K562 (cell line): ENCODE measurements at regions not wholly inside any gene's neighbourhood (a gene's known extent, or its start where the extent isn't known, plus 50 kb on each side); places are given as distances from the start of the nearest gene placed in this dataset.

Experiments used
- ATAC-seq: fragments of 200-7000 bp; cut with Tn5 transposase; 3 replicates; pipeline ENCODE4 v1.9.1; 2020; ENCODE audit warnings: moderate library complexity
- BruUV-seq: library from RNA; stranded (reverse); fragments of 400-500 nt; replicated peaks from 2 replicates; lab custom pipeline; 2021; lab: Mats Ljungman, UMichigan
- CTCF ChIA-PET: fragments of 300-600 bp; formaldehyde crosslinking; extraction: SDS; loops from one replicate; lab custom pipeline; 2021; ENCODE audit warnings: low intra/inter-chr PET ratio; lab: Yijun Ruan, JAX
- POLR2A ChIA-PET: fragments of 300-600, 350-650 bp; sonication (Branson Sonifier 250); formaldehyde crosslinking; extraction: SDS; loops from one replicate; lab custom pipeline; 2021; ENCODE audit warnings: antibody characterized with exemption, inconsistent platforms; lab: Yijun Ruan, JAX
- DNase-seq, 4 experiments: peaks; one replicate each; pipeline versions ENCODE4 v3.0.0 to v3.0.0-alpha.2; 2011 to 2018; ENCODE audit warnings: low spot score in 3 of 4, mixed read lengths in 3 of 4; ENCODE audit errors: extremely low read depth in 1 of 4
- FAIRE-seq: peaks from 2 replicates; lab custom pipeline; 2011; peaks lifted over from hg19 to GRCh38; lab: Jason Lieb, UNC
- H2AFZ ChIP-seq: 2 replicates; pipeline ENCODE4 v1.6.0; 2011; ENCODE audit warnings: low read depth, low read length, control low read depth, inconsistent platforms
- H3K27ac ChIP-seq: fragments of 200-600 bp; 3 replicates; pipeline ENCODE4 v1.8.0; 2011; ENCODE audit warnings: low read depth, mild to moderate bottlenecking, control low read depth, inconsistent platforms, low read length, moderate library complexity, mixed read lengths; ENCODE audit errors: extremely low read depth
- H3K27me3 ChIP-seq, 2 experiments: fragments of 300-600 bp in 1 of 2; 2 replicates in 1 of 2; 3 replicates in 1 of 2; pipeline versions ENCODE4 v1.6.0 to v1.8.0; 2011; ENCODE audit warnings: inconsistent platforms in 2 of 2, low read length in 2 of 2, mild to moderate bottlenecking in 1 of 2, mixed read lengths in 1 of 2, moderate library complexity in 1 of 2; ENCODE audit not compliant: control insufficient read depth in 2 of 2, insufficient read depth in 2 of 2
- H3K36me3 ChIP-seq: fragments of 300-600 bp; 3 replicates; pipeline ENCODE4 v1.8.0; 2011; ENCODE audit warnings: mild to moderate bottlenecking, low read length, inconsistent platforms; ENCODE audit not compliant: control insufficient read depth, insufficient read depth
- H3K4me1 ChIP-seq, 2 experiments: fragments of 200-600 bp in 1 of 2; replicated peaks in 1 of 2; 2 replicates in 1 of 2; 3 replicates in 1 of 2; pipeline versions ENCODE4 v1.5.1 to v1.8.0; 2011; ENCODE audit warnings: inconsistent platforms in 2 of 2, low read length in 2 of 2, mild to moderate bottlenecking in 1 of 2, mixed read lengths in 1 of 2, moderate library complexity in 1 of 2; ENCODE audit not compliant: control insufficient read depth in 2 of 2, insufficient read depth in 2 of 2
- H3K4me2 ChIP-seq: 2 replicates; pipeline ENCODE4 v1.6.1; 2011; ENCODE audit warnings: low read length, control low read depth, inconsistent platforms, mixed read lengths; ENCODE audit not compliant: insufficient read depth
- H3K4me3 ChIP-seq: fragments of 200-600 bp; sonication (generic), shearing (Covaris generic); 2 replicates; pipeline ENCODE4 v1.5.1; 2016; ENCODE audit warnings: control low read depth, inconsistent platforms
- H3K79me2 ChIP-seq: fragments of 200-600 bp; 3 replicates; pipeline ENCODE4 v1.8.0; 2011; ENCODE audit warnings: low read length, inconsistent platforms; ENCODE audit not compliant: control insufficient read depth, insufficient read depth
- H3K9ac ChIP-seq, 2 experiments: 2 replicates each; pipeline versions ENCODE4 v1.6.0 to v1.6.1; 2011; ENCODE audit warnings: low read depth in 2 of 2, low read length in 2 of 2, control low read depth in 1 of 2, inconsistent platforms in 1 of 2, mild to moderate bottlenecking in 1 of 2, mixed read lengths in 1 of 2; ENCODE audit not compliant: insufficient read depth in 1 of 2
- H3K9me1 ChIP-seq: one replicate; pipeline ENCODE4 v1.6.0; 2011; ENCODE audit warnings: inconsistent platforms, mild to moderate bottlenecking, low read length, moderate library complexity; ENCODE audit not compliant: control insufficient read depth, insufficient read depth
- H3K9me3 ChIP-seq: replicated peaks from 2 replicates; pipeline ENCODE4 v1.5.1; 2011; ENCODE audit warnings: low read depth, low read length, inconsistent platforms; ENCODE audit not compliant: control insufficient read depth, insufficient read depth
- H4K20me1 ChIP-seq: replicated peaks from 2 replicates; pipeline ENCODE4 v1.6.1; 2011; ENCODE audit warnings: low read length, inconsistent platforms, mixed read lengths; ENCODE audit not compliant: control insufficient read depth, insufficient read depth
- CBX2 ChIP-seq: fragments of 200-600 bp; sonication (generic); IDR thresholded peaks from one replicate; pipeline ENCODE4 v1.6.1; 2012; ENCODE audit warnings: mild to moderate bottlenecking, low read length, inconsistent platforms; ENCODE audit not compliant: insufficient read depth, poor library complexity, severe bottlenecking
- CEBPB ChIP-seq: fragments of 450-650 bp; IDR thresholded peaks from 2 replicates; pipeline ENCODE4 v1.6.1; 2016; ENCODE audit warnings: missing genetic modification characterization, missing compliant biosample characterization
- EGR1 ChIP-seq: fragments of 450-650 bp; conservative IDR thresholded peaks from 2 replicates; pipeline ENCODE4 v1.6.1; 2017; ENCODE audit warnings: mild to moderate bottlenecking
- ESRRB ChIP-seq: fragments of 250-450 bp; sonication (Bioruptor Pico); IDR thresholded peaks from 2 replicates; pipeline ENCODE4 v1.5.0; 2020; ENCODE audit warnings: mild to moderate bottlenecking, moderate library complexity, borderline replicate concordance
- NFIC ChIP-seq: fragments of 450-650 bp; IDR thresholded peaks from 2 replicates; pipeline ENCODE4 v1.6.1; 2017; ENCODE audit warnings: mild to moderate bottlenecking, inconsistent platforms
- NR1H2 ChIP-seq: sonication (generic); formaldehyde crosslinking; IDR thresholded peaks from 2 replicates; pipeline ENCODE4 v1.4.0; 2020; ENCODE audit warnings: mild to moderate bottlenecking, missing genetic modification reagents
- PHB ChIP-seq: fragments of 250-450 bp; sonication (Bioruptor Pico); IDR thresholded peaks from 2 replicates; pipeline ENCODE4 v1.5.0; 2021
- PRDM10 ChIP-seq: fragments of 450-650 bp; IDR thresholded peaks from 2 replicates; pipeline ENCODE4 v1.6.1; 2018; ENCODE audit not compliant: partially characterized antibody
- TEAD1 ChIP-seq, 2 experiments: fragments of 450-650 bp in 1 of 2; sonication (generic) in 1 of 2; formaldehyde crosslinking; IDR thresholded peaks; 2 replicates each; pipeline versions ENCODE4 v1.4.0 to v1.8.0; 2020 to 2022; ENCODE audit warnings: mild to moderate bottlenecking in 2 of 2, missing genetic modification reagents in 1 of 2
- ZFX ChIP-seq: sonication (generic); formaldehyde crosslinking; IDR thresholded peaks from 2 replicates; pipeline ENCODE4 v1.8.0; 2022; ENCODE audit warnings: mild to moderate bottlenecking, missing genetic modification reagents, moderate library complexity
- ZKSCAN1 ChIP-seq: fragments of 150-350 bp; IDR thresholded peaks from 2 replicates; pipeline ENCODE4 v1.6.1; 2016; ENCODE audit warnings: low read depth, low read length
- ZNF551 ChIP-seq: fragments of 250-450 bp; sonication (Bioruptor Pico); IDR thresholded peaks from 2 replicates; pipeline ENCODE4 v1.5.0; 2021; ENCODE audit warnings: mild to moderate bottlenecking, moderate library complexity
- WGBS: fragments of 100-300 bp; shearing (Covaris generic); methylation state at CpG from one replicate; pipeline ENCODE4 v1.1.6; 2016; ENCODE audit warnings: low coverage, mixed read lengths; ENCODE audit not compliant: insufficient coverage; ENCODE audit errors: missing lambda C conversion rate; 5-methylcytosine and 5-hydroxymethylcytosine counted together
- in situ Hi-C: fragments of 300-500 bp; cut with MboI; formaldehyde crosslinking; loops from 4 replicates; pipeline ENCODE4 v1.15.0; 2018; ENCODE audit warnings: inconsistent platforms, mixed read lengths
- intact Hi-C: fragments of 100-400 bp; cut with micrococcal nuclease; formaldehyde crosslinking; loops from 2 replicates; pipeline ENCODE4 v1.14.2; 2022
- TF ChIP-seq, protein P1 (sequence below), 2 experiments: IDR thresholded peaks; 2 replicates each; pipeline ENCODE4 v1.6.1; 2012; ENCODE audit warnings: improper control_type of control experiment in 2 of 2, low read depth in 2 of 2, low read length in 2 of 2, borderline replicate concordance in 1 of 2
- TF ChIP-seq, protein P2 (sequence below): fragments of 250-450 bp; sonication (Bioruptor Pico); IDR thresholded peaks from 2 replicates; pipeline ENCODE4 v1.8.0; 2021; ENCODE audit warnings: mild to moderate bottlenecking, moderate library complexity

DNA sequence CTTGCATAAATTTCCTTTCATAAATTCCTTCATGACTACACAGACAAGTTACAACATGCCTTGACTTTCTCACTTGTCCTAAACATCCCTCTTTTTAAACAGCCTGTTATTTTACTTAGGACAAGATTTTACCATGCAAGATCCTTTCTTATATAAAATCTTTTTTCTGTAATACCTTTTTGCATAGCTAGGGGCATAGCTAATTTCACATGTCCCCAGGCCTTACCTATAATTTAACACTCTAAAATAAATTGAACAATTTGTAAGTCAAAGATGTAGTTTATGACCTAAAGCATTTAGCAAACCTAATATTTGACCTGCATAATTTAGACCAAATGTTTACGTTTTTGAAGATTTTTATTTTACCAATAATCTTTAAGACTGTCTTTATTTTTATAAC lies 396.3 kb upstream of the FSTL5 start:
- Histone ChIP-seq H3K79me2 (no peaks in the 10 kb centered on the region), H2AFZ (no peak overlapping the region)
- WGBS = no CpG with 5 or more reads among the region's 1 CpG
- TF ChIP-seq CBX2 (no peak), ZNF551 (CRISPR knock-in tag) (no peak), CEBPB (tag) (no peak), NFIC (no peak), ESRRB (CRISPR knock-in tag) (no peak), PHB (no peak), PRDM10 (no peak), ZKSCAN1 (no peak), ZFX (CRISPR knock-in tag) (no peak), NR1H2 (CRISPR knock-in tag) (no peak), EGR1 (no peak), TEAD1 (CRISPR knock-in tag; IDR thresholded peaks at IDR 0.05) (no peak)
- TF ChIP-seq, protein P1, sequence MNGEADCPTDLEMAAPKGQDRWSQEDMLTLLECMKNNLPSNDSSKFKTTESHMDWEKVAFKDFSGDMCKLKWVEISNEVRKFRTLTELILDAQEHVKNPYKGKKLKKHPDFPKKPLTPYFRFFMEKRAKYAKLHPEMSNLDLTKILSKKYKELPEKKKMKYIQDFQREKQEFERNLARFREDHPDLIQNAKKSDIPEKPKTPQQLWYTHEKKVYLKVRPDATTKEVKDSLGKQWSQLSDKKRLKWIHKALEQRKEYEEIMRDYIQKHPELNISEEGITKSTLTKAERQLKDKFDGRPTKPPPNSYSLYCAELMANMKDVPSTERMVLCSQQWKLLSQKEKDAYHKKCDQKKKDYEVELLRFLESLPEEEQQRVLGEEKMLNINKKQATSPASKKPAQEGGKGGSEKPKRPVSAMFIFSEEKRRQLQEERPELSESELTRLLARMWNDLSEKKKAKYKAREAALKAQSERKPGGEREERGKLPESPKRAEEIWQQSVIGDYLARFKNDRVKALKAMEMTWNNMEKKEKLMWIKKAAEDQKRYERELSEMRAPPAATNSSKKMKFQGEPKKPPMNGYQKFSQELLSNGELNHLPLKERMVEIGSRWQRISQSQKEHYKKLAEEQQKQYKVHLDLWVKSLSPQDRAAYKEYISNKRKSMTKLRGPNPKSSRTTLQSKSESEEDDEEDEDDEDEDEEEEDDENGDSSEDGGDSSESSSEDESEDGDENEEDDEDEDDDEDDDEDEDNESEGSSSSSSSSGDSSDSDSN (IDR thresholded peaks at IDR 0.05; ENCODE audit: borderline replicate concordance in 1 of 2, low read depth in 2 of 2, low read length in 2 of 2) = no peak
- TF ChIP-seq, protein P2, sequence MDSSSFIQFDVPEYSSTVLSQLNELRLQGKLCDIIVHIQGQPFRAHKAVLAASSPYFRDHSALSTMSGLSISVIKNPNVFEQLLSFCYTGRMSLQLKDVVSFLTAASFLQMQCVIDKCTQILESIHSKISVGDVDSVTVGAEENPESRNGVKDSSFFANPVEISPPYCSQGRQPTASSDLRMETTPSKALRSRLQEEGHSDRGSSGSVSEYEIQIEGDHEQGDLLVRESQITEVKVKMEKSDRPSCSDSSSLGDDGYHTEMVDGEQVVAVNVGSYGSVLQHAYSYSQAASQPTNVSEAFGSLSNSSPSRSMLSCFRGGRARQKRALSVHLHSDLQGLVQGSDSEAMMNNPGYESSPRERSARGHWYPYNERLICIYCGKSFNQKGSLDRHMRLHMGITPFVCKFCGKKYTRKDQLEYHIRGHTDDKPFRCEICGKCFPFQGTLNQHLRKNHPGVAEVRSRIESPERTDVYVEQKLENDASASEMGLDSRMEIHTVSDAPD (CRISPR knock-in tag) = no peak
- TF ChIP-seq, all 486 proteins: peak for 0
- Histone ChIP-seq H3K27ac (no peak overlapping the region), H4K20me1 (no peaks in the 10 kb centered on the region), H3K9me3 (no peaks in the 10 kb centered on the region), H3K4me1 (no peaks in the 10 kb centered on the region), H3K27me3 (no peaks in the 10 kb centered on the region), H3K9ac (no peak overlapping the region), H3K4me2 (no peak overlapping the region), H3K36me3 (no peaks in the 10 kb centered on the region), H3K9me1 (no peaks in the 10 kb centered on the region), H3K4me3 (no peak overlapping the region)
- BruUV-seq = no TSS peak
- in situ Hi-C loops = no loop called here
- POLR2A ChIA-PET = no interaction called here
- ATAC-seq (no peak), FAIRE-seq (no peak), DNase-seq (no peak)
- intact Hi-C loops = no loop called here
- CTCF ChIA-PET = no interaction called here
